Activated CD8-positive, alpha-beta memory T cell treated with anti-CD3 and anti-CD28 coated beads for 4 hours (primary cell): ENCODE measurements at regions not wholly inside any gene's neighbourhood (a gene's known extent, or its start where the extent isn't known, plus 50 kb on each side); places are given as distances from the start of the nearest gene placed in this dataset.
"Not testable (repeated sequence)": the region's sequence is repeated elsewhere in the genome, so short reads cannot be mapped to it uniquely, and the experiment has no call there.

ENCODE experiments used
- DNase-seq, 2 donors: peaks; one replicate each; pipeline ENCODE4 v3.0.0-alpha.2; 2020; ENCODE audit warnings: low read depth in 2 of 2

DNA sequence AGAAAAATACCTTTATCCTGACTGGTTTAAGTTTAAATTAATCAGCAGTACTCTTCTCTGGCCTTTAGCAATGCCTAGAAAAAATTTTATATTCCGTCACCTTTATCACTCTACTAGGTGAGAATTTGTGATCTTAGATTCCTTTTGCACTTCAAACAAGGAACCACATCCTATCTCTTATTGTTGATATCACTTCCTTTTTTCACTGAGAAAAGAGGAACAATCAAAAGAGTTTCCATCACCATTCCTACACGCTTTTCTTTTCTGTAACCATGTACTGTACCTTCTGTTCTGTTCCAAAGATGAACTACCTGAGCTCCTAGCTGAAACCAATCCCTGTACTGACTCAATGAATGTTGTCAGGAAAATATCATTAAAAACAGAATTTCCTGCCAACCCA, 1379.0 kb upstream of the MIR17HG start:
- DNase-seq: no peak

DNA sequence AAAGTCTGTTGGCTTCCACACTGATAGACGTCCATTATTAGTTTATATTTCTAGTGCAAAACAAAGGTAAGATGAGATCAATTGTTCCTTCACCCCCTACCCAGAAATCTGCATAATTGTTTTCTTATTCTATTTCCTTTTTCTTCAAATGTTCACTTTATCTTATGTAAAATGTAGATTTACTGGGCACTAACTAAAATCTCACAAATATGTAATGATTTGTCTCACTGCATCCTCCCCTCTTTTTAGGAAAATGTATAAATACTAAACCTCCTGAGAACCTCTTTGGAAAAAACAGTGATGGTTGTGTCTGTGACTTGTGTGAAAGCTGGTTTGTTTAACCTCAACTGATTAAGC, 1377.2 kb upstream of the MIR17HG start:
- DNase-seq: no peak

DNA sequence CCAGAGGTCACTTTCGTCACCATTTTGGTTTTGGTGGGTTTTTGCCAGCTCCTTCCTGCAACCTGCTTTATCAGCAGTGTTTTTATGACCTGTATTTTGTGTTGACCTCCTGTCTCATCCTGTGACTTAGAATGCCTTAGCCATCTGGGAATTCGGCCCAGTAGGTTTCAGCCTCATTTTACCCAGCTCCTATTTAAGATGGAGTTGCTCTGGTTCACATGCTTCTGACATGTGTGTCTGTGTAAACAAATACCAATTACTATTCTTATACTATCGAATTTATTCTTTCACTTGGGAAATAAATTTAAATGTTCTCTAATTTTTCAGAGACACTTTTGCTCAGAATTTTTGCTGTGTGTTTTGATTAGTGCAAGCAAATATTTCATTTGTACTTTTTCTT, 1370.3 kb upstream of the MIR17HG start:
- DNase-seq: no peak

DNA sequence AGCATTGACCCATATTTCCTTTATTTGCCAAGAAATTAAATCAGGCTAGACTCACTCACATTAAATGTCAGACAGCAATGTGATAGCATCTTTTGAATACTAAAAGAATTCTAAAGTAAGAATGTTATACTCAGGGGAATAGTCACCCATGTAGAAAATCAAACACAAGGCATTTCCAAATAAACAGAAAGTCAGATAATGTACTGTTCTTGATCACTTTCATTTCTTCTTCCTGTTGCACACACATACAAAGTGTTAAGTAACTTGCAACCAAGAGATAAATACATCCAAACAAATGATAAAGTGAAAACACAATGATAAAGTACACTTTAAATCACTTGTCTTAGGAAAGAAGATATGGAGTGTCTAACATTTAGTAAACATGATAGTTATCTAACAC, 1366.6 kb upstream of the MIR17HG start:
- DNase-seq: no peak

GRCh38 chr13:89982407-89983095, 1364.9 kb upstream of the MIR17HG start:
- DNase-seq: no peak

GRCh38 chr13:89988206-89988605, 1359.3 kb upstream of the MIR17HG start:
- DNase-seq: no peak

DNA sequence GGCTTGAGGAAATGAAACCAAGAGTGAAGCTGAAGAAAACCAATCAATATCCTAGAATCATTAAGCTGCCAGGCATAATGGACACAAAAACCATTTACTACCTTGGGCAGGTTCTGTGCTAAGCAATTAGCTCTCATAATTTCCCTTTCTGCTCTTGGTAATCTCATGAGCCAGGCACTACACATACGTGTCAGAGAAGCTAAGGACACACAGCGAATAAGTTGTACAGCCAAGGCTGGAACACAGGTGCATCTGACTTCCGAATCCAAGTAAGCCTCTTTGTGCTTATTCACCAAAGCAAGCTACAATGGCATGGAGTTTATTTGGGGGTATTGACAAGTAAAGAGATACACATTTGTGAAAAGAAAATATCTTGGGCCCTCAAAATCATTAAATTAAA, 1343.9 kb upstream of the MIR17HG start:
- no peak for DNase-seq

GRCh38 chr13:90008707-90009149, 1338.8 kb upstream of the MIR17HG start:
- DNase-seq: no peak

GRCh38 chr13:90014038-90014437, 1333.4 kb upstream of the MIR17HG start:
- DNase-seq: no peak

- DNase-seq: no peak
Observed at GRCh38 chr13:90015565-90016507, 1331.7 kb upstream of the MIR17HG start.

DNA sequence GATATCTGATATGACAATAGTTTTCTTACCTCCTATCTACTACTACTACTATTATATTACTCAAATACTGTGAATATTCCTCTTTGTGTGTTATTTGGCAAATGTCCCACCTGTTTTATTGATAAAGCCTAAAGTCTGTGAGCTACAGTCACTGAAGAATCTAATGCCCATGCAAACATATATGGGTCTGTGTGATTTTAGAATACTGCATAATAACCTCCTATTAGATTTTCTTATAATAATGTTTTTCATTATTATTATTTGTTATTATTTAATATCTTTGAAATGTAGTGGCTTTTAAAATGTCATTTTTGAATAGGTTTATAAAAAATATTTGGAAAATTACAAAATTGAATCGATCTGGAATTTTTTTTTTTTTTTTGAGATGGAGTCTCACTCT, 1330.8 kb upstream of the MIR17HG start:
- DNase-seq: no peak

DNA sequence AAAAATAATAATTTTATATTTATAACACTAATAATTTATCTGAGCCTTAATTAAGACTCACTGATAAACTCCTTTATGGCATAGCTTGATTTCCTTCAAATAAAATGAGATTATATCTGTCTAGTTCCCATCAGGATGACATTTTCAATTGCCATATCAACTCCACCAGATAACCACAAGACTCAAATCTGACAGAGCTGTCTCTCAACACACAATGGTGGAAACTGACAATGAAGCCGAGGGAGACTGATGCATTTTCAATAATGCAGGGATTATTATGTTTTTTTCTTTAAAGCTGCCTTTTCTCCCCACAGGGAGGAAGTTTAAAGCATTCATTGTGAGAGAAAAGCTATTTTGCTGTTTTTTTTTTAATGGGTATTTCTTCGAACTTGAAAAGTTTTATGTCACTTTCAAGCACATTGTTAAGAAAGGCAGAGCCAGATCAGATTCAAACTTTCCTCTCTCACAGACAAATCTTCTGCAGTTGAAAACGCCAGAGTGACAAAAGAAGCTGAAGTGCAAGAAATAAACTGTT, 1326.9 kb upstream of the MIR17HG start:
- DNase-seq: no peak

DNA sequence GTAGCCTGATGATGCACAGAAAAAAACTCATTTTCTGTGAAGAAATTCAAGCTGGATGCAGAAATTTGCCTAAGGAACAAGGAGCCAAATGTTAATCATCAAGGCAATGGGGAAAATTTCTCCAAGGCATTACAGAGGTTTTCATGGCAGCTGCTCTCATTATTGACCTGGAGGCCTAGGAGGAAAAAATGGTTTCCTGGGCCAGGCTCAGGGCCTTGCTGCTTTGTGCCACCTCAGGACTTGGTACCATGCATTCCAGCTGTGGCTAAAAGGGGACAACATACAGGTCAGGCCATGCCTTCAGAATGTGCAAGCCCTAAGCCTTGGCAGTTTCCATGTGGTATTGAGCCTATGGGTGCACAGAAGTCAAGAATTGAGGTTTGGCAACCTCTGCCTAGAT, 1320.1 kb upstream of the MIR17HG start:
- no peak for DNase-seq

DNA sequence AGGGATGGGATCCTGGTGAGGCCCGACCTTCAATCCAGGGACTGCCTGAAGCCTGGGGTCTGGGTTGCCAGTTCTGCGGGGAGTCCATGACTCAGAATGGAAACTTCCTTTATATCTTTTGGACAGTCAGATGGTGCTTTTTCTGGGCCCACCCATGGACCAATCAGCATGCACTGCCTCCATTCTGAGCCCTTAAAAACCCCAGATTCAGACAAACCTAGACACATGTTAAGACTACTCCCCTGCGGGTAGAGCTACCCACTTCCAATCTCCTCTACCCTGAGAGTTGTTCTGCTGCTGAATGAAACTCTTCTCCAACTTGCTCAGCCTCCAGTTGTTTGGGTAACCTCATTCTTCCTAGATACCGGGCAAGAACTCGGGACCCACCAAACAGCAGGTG, 1315.2 kb upstream of the MIR17HG start:
- DNase-seq: no peak

- no peak for DNase-seq
Observed at GRCh38 chr13:90032841-90033493, 1314.5 kb upstream of the MIR17HG start.

DNA sequence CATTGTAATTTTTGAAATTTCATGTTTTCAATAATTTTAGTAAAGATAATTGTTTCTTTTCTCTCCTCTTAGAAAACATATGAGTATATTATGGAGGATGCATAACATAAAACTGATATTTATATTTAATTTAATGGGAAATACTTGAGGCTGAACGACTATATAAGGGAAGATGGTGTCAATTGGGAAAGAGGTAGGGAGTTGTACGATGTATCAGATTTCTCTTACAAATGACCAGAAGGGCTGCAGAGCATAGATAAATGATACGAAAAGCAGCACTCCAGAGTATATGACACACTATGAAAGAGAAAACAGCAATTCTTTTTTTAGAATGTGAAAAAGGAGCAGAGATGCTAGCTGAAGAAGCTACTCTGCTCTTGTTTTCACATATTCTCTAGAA, 1308.0 kb upstream of the MIR17HG start:
- DNase-seq: no peak

DNA sequence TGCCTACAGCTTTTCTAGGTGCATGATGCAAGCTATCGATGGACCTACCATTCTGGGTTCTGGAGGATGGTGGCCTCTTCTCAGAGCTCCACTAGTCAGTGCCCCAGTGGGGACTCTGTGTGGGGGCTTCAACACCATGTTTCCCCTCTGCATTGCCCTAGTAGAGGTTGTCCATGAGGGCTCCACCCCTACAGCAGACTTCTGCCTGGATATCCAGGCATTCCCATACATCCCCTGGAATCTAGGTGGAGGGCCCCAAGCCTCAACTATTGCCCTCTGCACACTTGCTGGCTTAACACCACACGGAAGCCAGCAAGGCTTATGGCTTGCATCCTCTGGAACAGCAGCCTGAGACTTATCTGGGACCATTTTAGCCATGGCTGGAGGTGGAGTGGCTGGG, 1299.9 kb upstream of the MIR17HG start:
- DNase-seq: no peak

DNA sequence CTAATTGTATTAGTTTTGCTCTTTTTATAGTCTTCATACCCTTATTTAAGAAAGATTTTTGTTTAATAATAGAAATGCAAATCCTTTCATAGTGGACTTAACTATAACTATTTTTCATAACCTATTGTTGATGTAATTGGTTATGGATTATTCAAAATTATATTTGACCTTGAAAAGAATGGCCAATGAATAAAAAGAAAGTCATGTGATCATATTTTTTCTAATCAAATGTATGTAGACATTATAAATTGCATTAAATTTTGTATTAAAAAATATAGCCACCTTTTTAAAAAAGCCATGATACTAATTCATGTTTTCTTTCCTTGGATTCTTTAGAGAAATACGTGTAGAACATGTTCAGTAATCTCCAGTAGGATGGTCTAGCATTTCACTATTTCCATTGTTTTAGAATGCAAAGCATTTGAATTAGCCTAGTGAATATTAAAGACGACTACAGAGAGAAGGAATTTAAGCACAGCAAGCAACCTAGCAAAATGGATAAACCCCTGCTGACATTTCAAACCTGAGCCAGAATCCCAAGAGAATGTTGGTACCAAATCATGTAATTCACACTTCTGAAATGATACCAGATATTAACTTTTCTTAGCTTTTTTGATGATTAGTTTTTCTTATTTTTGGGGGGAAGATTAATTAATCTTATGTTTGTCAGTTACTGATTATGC, 1297.4 kb upstream of the MIR17HG start:
- no peak for DNase-seq

- DNase-seq: no peak
Observed at GRCh38 chr13:90055121-90055520, 1292.4 kb upstream of the MIR17HG start.

- no peak for DNase-seq
Observed at GRCh38 chr13:90055760-90056159, 1291.7 kb upstream of the MIR17HG start.

- not testable (repeated sequence) for DNase-seq
Observed at GRCh38 chr13:90064226-90064625, 1283.3 kb upstream of the MIR17HG start.

DNA sequence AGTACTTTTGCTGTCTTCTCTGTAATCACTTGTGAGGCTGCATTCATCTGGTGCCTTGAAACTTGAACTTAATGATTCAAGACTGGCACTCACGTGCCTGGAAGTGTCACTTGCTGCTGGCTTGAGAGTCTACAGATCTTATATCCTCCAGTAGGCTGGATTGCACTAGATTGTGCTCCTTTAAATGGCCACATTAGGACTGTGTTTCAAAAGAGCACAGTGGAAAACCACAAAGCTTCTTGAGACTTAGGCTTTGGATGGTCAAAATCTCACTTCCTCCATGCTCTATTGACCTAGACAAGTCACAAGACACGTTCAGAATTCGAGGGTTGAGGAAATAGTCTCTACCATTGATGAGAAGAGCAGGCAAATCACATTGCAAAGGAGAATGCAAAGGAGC, 1278.8 kb upstream of the MIR17HG start:
- no peak for DNase-seq
